H54 (cell line): ENCODE measurements at regions not wholly inside any gene's neighbourhood (a gene's known extent, or its start where the extent isn't known, plus 50 kb on each side); places are given as distances from the start of the nearest gene placed in this dataset.

Experiments
- DNase-seq: peaks from one replicate; pipeline ENCODE4 v3.0.0; 2011; ENCODE audit warnings: low spot score, mixed read lengths; ENCODE audit not compliant: insufficient read length
- FAIRE-seq: peaks from 3 replicates; lab custom pipeline; 2011; peaks lifted over from hg19 to GRCh38; lab: Jason Lieb, UNC
- POLR2A ChIP-seq: IDR thresholded peaks from 2 replicates; pipeline ENCODE4 v1.6.1; 2011; ENCODE audit warnings: low read depth, mild to moderate bottlenecking, low read length

- no peak for TF ChIP-seq POLR2A
- FAIRE-seq (no peak), DNase-seq (no peak)
These were observed 314.5 kb upstream of the SEMA6D start for GRCh38 chr15:47402829-47403228.

- no peak for FAIRE-seq
- no peak for TF ChIP-seq POLR2A
- no peak for DNase-seq
These were observed 312.4 kb upstream of the SEMA6D start for GRCh38 chr15:47404877-47405276.

GRCh38 chr15:47405365-47406162, 311.7 kb upstream of the SEMA6D start:
- TF ChIP-seq POLR2A, result no peak
- FAIRE-seq (no peak), DNase-seq (no peak)

GRCh38 chr15:47407692-47408091, 309.6 kb upstream of the SEMA6D start:
- DNase-seq (no peak), FAIRE-seq (no peak)
- no peak for TF ChIP-seq POLR2A

- no peak for FAIRE-seq
- TF ChIP-seq POLR2A, result no peak
- no peak for DNase-seq
These were observed 308.3 kb upstream of the SEMA6D start for GRCh38 chr15:47409038-47409437.

GRCh38 chr15:47409600-47409999, 307.7 kb upstream of the SEMA6D start:
- FAIRE-seq, result no peak
- TF ChIP-seq POLR2A, result no peak
- no peak for DNase-seq

GRCh38 chr15:47410247-47410646, 307.1 kb upstream of the SEMA6D start:
- DNase-seq (no peak), FAIRE-seq (no peak)
- no peak for TF ChIP-seq POLR2A

GRCh38 chr15:47411733-47412132, 305.6 kb upstream of the SEMA6D start:
- DNase-seq (no peak), FAIRE-seq (no peak)
- TF ChIP-seq POLR2A, result no peak

- no peak for TF ChIP-seq POLR2A
- no peak for FAIRE-seq
- no peak for DNase-seq
These were observed 305.2 kb upstream of the SEMA6D start for GRCh38 chr15:47412136-47412535.

GRCh38 chr15:47412802-47413201, 304.5 kb upstream of the SEMA6D start:
- TF ChIP-seq POLR2A, result no peak
- DNase-seq, result no peak
- FAIRE-seq, result no peak

GRCh38 chr15:47414207-47414606, 303.1 kb upstream of the SEMA6D start:
- DNase-seq, result no peak
- TF ChIP-seq POLR2A, result no peak
- no peak for FAIRE-seq

GRCh38 chr15:47415539-47415971, 301.8 kb upstream of the SEMA6D start:
- DNase-seq, result no peak
- no peak for TF ChIP-seq POLR2A
- no peak for FAIRE-seq

- no peak for FAIRE-seq
- TF ChIP-seq POLR2A, result no peak
- DNase-seq, result no peak
These were observed 294.2 kb upstream of the SEMA6D start for GRCh38 chr15:47422881-47423665.

GRCh38 chr15:47427463-47427862, 289.8 kb upstream of the SEMA6D start:
- FAIRE-seq (no peak), DNase-seq (no peak)
- TF ChIP-seq POLR2A, result no peak
